GM23248 (cell line): ENCODE measurements at regions not wholly inside any gene's neighbourhood (a gene's known extent, or its start where the extent isn't known, plus 50 kb on each side); places are given as distances from the start of the nearest gene placed in this dataset.

ENCODE experiments used
- EZH2 ChIP-seq: fragments of 200-600 bp; sonication (generic); IDR thresholded peaks from 2 replicates; pipeline ENCODE4 v1.6.1; 2018; ENCODE audit warnings: antibody characterized with exemption, mild to moderate bottlenecking; ENCODE audit not compliant: insufficient read depth, poor library complexity, severe bottlenecking
- EZH2phosphoT487 ChIP-seq: fragments of 200-600 bp; sonication (generic); IDR thresholded peaks from 2 replicates; pipeline ENCODE4 v1.6.1; 2018; ENCODE audit warnings: antibody characterized with exemption, moderate library complexity, mild to moderate bottlenecking, low read depth; ENCODE audit not compliant: insufficient read depth

- TF ChIP-seq EZH2phosphoT487 (no peak), EZH2 (no peak)
Measured at GRCh38 chr2:239829326-239829725, 195.8 kb downstream of the NDUFA10 start.
